IMR-90 (cell line): ENCODE measurements at regions not wholly inside any gene's neighbourhood (a gene's known extent, or its start where the extent isn't known, plus 50 kb on each side); places are given as distances from the start of the nearest gene placed in this dataset.

Experiments
- ATAC-seq: fragments of 200-7000 bp; cut with Tn5 transposase; 2 replicates; pipeline ENCODE4 v1.9.1; 2020; ENCODE audit warnings: low read depth, mild to moderate bottlenecking, moderate library complexity
- BruUV-seq: library from RNA; stranded (reverse); fragments of 400-500 nt; replicated peaks from 2 replicates; lab custom pipeline; 2021; lab: Mats Ljungman, UMichigan
- CTCF ChIA-PET: fragments of 300-600 bp; formaldehyde crosslinking; extraction: SDS; loops from one replicate; lab custom pipeline; 2021; ENCODE audit warnings: antibody characterized with exemption; lab: Yijun Ruan, JAX
- POLR2A ChIA-PET: fragments of 300-600 bp; sonication (Branson Sonifier 250); formaldehyde crosslinking; loops from one replicate; lab custom pipeline; 2022; ENCODE audit warnings: antibody characterized with exemption; ENCODE audit not compliant: unreplicated experiment; lab: Charles Lee
- DNase-seq: peaks from one replicate; pipeline ENCODE4 v3.0.0; 2013
- H2AFZ ChIP-seq: replicated peaks from 2 replicates; pipeline ENCODE3; 2013; ENCODE audit warnings: low read length, mild to moderate bottlenecking; ENCODE audit not compliant: poor library complexity
- H2AK5ac ChIP-seq: 2 replicates; pipeline ENCODE4 v1.6.1; 2013; ENCODE audit warnings: low read depth, low read length, inconsistent platforms
- H2AK9ac ChIP-seq: replicated peaks from 2 replicates; pipeline ENCODE3; 2013; ENCODE audit warnings: mild to moderate bottlenecking, low read depth, low read length, moderate library complexity; ENCODE audit not compliant: poor library complexity
- H2BK120ac ChIP-seq: 2 replicates; pipeline ENCODE4 v1.6.1; 2013; ENCODE audit warnings: low read depth, low read length, inconsistent platforms
- H2BK15ac ChIP-seq: 3 replicates; pipeline ENCODE4 v1.6.1; 2013; ENCODE audit warnings: low read depth, low read length, inconsistent platforms
- H2BK20ac ChIP-seq: 2 replicates; pipeline ENCODE4 v1.6.1; 2013; ENCODE audit warnings: low read depth, mild to moderate bottlenecking, inconsistent platforms, low read length, moderate library complexity
- H2BK5ac ChIP-seq: 2 replicates; pipeline ENCODE4 v1.6.1; 2013; ENCODE audit warnings: mild to moderate bottlenecking, low read depth, low read length, inconsistent platforms; ENCODE audit not compliant: poor library complexity, severe bottlenecking
- H3K14ac ChIP-seq: replicated peaks from 2 replicates; pipeline ENCODE4 v1.6.1; 2013; ENCODE audit warnings: low read depth, low read length, inconsistent platforms
- H3K18ac ChIP-seq: 2 replicates; pipeline ENCODE4 v1.6.1; 2013; ENCODE audit warnings: low read depth, low read length, control low read depth
- H3K23ac ChIP-seq: 2 replicates; pipeline ENCODE4 v1.6.1; 2013; ENCODE audit warnings: low read depth, low read length, inconsistent platforms
- H3K27ac ChIP-seq: 2 replicates; pipeline ENCODE4 v1.5.1; 2013; ENCODE audit warnings: mild to moderate bottlenecking, control low read depth, low read length; ENCODE audit not compliant: insufficient read depth
- H3K27me3 ChIP-seq: 2 replicates; pipeline ENCODE4 v1.6.1; 2013; ENCODE audit warnings: low read length; ENCODE audit not compliant: control insufficient read depth, insufficient read depth
- H3K36me3 ChIP-seq: 2 replicates; pipeline ENCODE4 v1.6.1; 2013; ENCODE audit warnings: low read length, mixed read lengths; ENCODE audit not compliant: control insufficient read depth, insufficient read depth
- H3K4ac ChIP-seq: 2 replicates; pipeline ENCODE4 v1.6.1; 2013; ENCODE audit warnings: low read depth, low read length, inconsistent platforms
- H3K4me1 ChIP-seq: 2 replicates; pipeline ENCODE4 v1.6.1; 2013; ENCODE audit warnings: low read length, mixed read lengths; ENCODE audit not compliant: control insufficient read depth, insufficient read depth
- H3K4me2 ChIP-seq: 2 replicates; pipeline ENCODE4 v1.6.1; 2013; ENCODE audit warnings: low read depth, mild to moderate bottlenecking, control low read depth, low read length, moderate library complexity
- H3K4me3 ChIP-seq: 2 replicates; pipeline ENCODE4 v1.5.1; 2013; ENCODE audit warnings: low read depth, mild to moderate bottlenecking, control low read depth, low read length, moderate library complexity; ENCODE audit not compliant: insufficient read depth
- H3K56ac ChIP-seq: 2 replicates; pipeline ENCODE4 v1.6.1; 2013; ENCODE audit warnings: low read length, inconsistent platforms; ENCODE audit not compliant: insufficient read depth; ENCODE audit errors: extremely low read depth
- H3K79me1 ChIP-seq, 2 experiments: 2 replicates each; pipeline ENCODE4 v1.6.1; 2013; ENCODE audit warnings: low read length in 2 of 2, inconsistent platforms in 1 of 2, low read depth in 1 of 2
- H3K9ac ChIP-seq: 2 replicates; pipeline ENCODE4 v1.6.1; 2013; ENCODE audit warnings: low read depth, low read length, control low read depth
- H3K9me1 ChIP-seq: 2 replicates; pipeline ENCODE4 v1.6.1; 2013; ENCODE audit warnings: low read length, inconsistent platforms; ENCODE audit not compliant: insufficient read depth
- H3K9me3 ChIP-seq: 2 replicates; pipeline ENCODE4 v1.6.1; 2013; ENCODE audit warnings: low read length; ENCODE audit not compliant: control insufficient read depth, insufficient read depth
- H4K20me1 ChIP-seq: 2 replicates; pipeline ENCODE4 v1.6.1; 2013; ENCODE audit warnings: low read length, inconsistent platforms; ENCODE audit not compliant: insufficient read depth
- H4K5ac ChIP-seq: 2 replicates; pipeline ENCODE4 v1.6.1; 2013; ENCODE audit warnings: mild to moderate bottlenecking, low read depth, low read length, control low read depth
- H4K8ac ChIP-seq, 2 experiments: 2 replicates each; pipeline ENCODE4 v1.6.1; 2013; ENCODE audit warnings: low read depth in 2 of 2, low read length in 2 of 2, control low read depth in 1 of 2, inconsistent platforms in 1 of 2
- H4K91ac ChIP-seq: 2 replicates; pipeline ENCODE4 v1.6.1; 2013; ENCODE audit warnings: low read depth, low read length, inconsistent platforms; ENCODE audit not compliant: insufficient read depth
- BHLHE40 ChIP-seq: fragments of 150-350 bp; IDR thresholded peaks from 2 replicates; pipeline ENCODE4 v1.6.1; 2016; ENCODE audit warnings: mild to moderate bottlenecking, low read depth, low read length
- CEBPB ChIP-seq: IDR thresholded peaks from 2 replicates; pipeline ENCODE4 v1.6.1; 2012; ENCODE audit warnings: low read depth, low read length, improper control_type of control experiment
- CHD1 ChIP-seq: IDR thresholded peaks from 2 replicates; pipeline ENCODE4 v1.6.1; 2012; ENCODE audit warnings: low read depth, low read length, improper control_type of control experiment
- CTCF ChIP-seq: conservative IDR thresholded peaks from 2 replicates; pipeline ENCODE4 v1.5.1; 2012; ENCODE audit warnings: mild to moderate bottlenecking, low read depth, low read length, improper control_type of control experiment
- MAZ ChIP-seq: IDR thresholded peaks from 2 replicates; pipeline ENCODE4 v1.6.1; 2012; ENCODE audit warnings: low read depth, mild to moderate bottlenecking, low read length, improper control_type of control experiment, moderate library complexity, borderline replicate concordance
- MXI1 ChIP-seq: IDR thresholded peaks from 2 replicates; pipeline ENCODE4 v1.6.1; 2012; ENCODE audit warnings: low read depth, mild to moderate bottlenecking, low read length, moderate library complexity, borderline replicate concordance
- NFE2L2 ChIP-seq: fragments of 150-350 bp; IDR thresholded peaks from 2 replicates; pipeline ENCODE4 v1.6.1; 2016; ENCODE audit warnings: low read depth, mild to moderate bottlenecking, low read length
- RAD21 ChIP-seq: IDR thresholded peaks from 2 replicates; pipeline ENCODE4 v1.6.1; 2012; ENCODE audit warnings: low read length, improper control_type of control experiment
- RFX5 ChIP-seq: IDR thresholded peaks from 2 replicates; pipeline ENCODE4 v1.8.0; 2012; ENCODE audit warnings: low read depth, mild to moderate bottlenecking, low read length, moderate library complexity
- WGBS, 2 experiments: methylation state at CpG; one replicate each; pipeline versions ENCODE4 v1.1.5 to v1.1.7; 2013; ENCODE audit warnings: missing lambda C conversion rate in 2 of 2; ENCODE audit not compliant: insufficient read length in 1 of 2; ENCODE audit errors: extremely low coverage in 2 of 2; 5-methylcytosine and 5-hydroxymethylcytosine counted together
- dilution Hi-C: fragments of 300-500 bp; cut with HindIII; formaldehyde crosslinking; loops from one replicate; pipeline ENCODE4 v1.14.3; 2018; ENCODE audit warnings: low sequenced_read_pairs; ENCODE audit not compliant: unreplicated experiment
- in situ Hi-C: fragments of 300-500 bp; cut with MboI; formaldehyde crosslinking; loops from 3 replicates; pipeline ENCODE4 v1.14.3; 2019; ENCODE audit warnings: low sequenced_read_pairs, inconsistent platforms, mixed read lengths
- intact Hi-C: fragments of 100-400 bp; cut with micrococcal nuclease; formaldehyde crosslinking; loops from 2 replicates; pipeline ENCODE4 v1.10.0; 2022

- dilution Hi-C loops = no loop called here
Measured at GRCh38 chr3:6060251-6060650, 800.7 kb upstream of the GRM7 start.

More at GRCh38 chr3:6060251-6060650, 800.7 kb upstream of the GRM7 start:
- H3K4ac ChIP-seq = no peak overlapping the region
- H2BK120ac ChIP-seq = no peak overlapping the region
- ATAC-seq = no peak
- peaks cover 10% of the 10 kb centered on the region; the same call in 1 of the 2 replicates for H3K9me3 ChIP-seq
- H3K9ac ChIP-seq = no peak overlapping the region
- H3K27me3 ChIP-seq = no peaks in the 10 kb centered on the region
- H2AK9ac ChIP-seq = no peak overlapping the region
- BruUV-seq = no TSS peak
- H3K36me3 ChIP-seq = no peaks in the 10 kb centered on the region
- H2BK5ac ChIP-seq = no peak overlapping the region
- no peak overlapping the region for H2BK15ac ChIP-seq
- WGBS, 2 experiments = no CpG with 5 or more reads among the region's 1 CpG
- H3K14ac ChIP-seq = no peak overlapping the region
- no peak overlapping the region for H4K5ac ChIP-seq
- H4K8ac ChIP-seq = no peak overlapping the region
- no peak overlapping the region for H3K23ac ChIP-seq
- H3K4me2 ChIP-seq = no peak overlapping the region
- intact Hi-C loops = no loop called here
- H2AK5ac ChIP-seq = no peak overlapping the region
- no peaks in the 10 kb centered on the region for H3K79me1 ChIP-seq
- no peaks in the 10 kb centered on the region for H4K20me1 ChIP-seq
- POLR2A ChIA-PET = no interaction called here
- in situ Hi-C loops = no loop called here
- H3K27ac ChIP-seq = no peak overlapping the region
- H3K9me1 ChIP-seq = no peaks in the 10 kb centered on the region
- H3K4me3 ChIP-seq = no peak overlapping the region
- H3K18ac ChIP-seq = no peak overlapping the region
- H3K56ac ChIP-seq = no peak overlapping the region
- H4K91ac ChIP-seq = no peak overlapping the region
- no peak for DNase-seq
- TF ChIP-seq MXI1 (no peak), MAZ (no peak), RFX5 (no peak), BHLHE40 (no peak), CEBPB (no peak), CHD1 (no peak), NFE2L2 (no peak), CTCF (no peak), RAD21 (no peak)
- H2AFZ ChIP-seq = no peak overlapping the region
- no peak overlapping the region for H2BK20ac ChIP-seq
- CTCF ChIA-PET = no interaction called here
- no peaks in the 10 kb centered on the region for H3K4me1 ChIP-seq
